NCI-H1436 treated with DMSO at 0.1 percent for 48 hours (cell line): ENCODE measurements at regions not wholly inside any gene's neighbourhood (a gene's known extent, or its start where the extent isn't known, plus 50 kb on each side); places are given as distances from the start of the nearest gene placed in this dataset.
A peak's percentile ranks its signal among the peaks of the same experiment; 100 is the strongest.
"Not testable (repeated sequence)": the region's sequence is repeated elsewhere in the genome, so short reads cannot be mapped to it uniquely, and the experiment has no call there.

Experiments
- DNase-seq: peaks from one replicate; lab custom pipeline; 2025; lab: John Stamatoyannopoulos, UW

GRCh38 chr13:111587249-111587648, 266.8 kb downstream of the TEX29 start:
- no peak for DNase-seq

GRCh38 chr13:111589321-111589720, 268.9 kb downstream of the TEX29 start:
- DNase-seq = no peak

- DNase-seq = no peak
Observed at GRCh38 chr13:111589992-111590391, 269.6 kb downstream of the TEX29 start.

- no peak for DNase-seq
Observed at GRCh38 chr13:111590796-111591195, 270.4 kb downstream of the TEX29 start.

GRCh38 chr13:111593490-111593889, 273.0 kb downstream of the TEX29 start:
- not testable (repeated sequence) for DNase-seq

GRCh38 chr13:111594606-111595005, 274.2 kb downstream of the TEX29 start:
- no peak for DNase-seq

GRCh38 chr13:111595276-111595675, 274.8 kb downstream of the TEX29 start:
- no peak for DNase-seq

GRCh38 chr13:111595791-111596190, 275.3 kb downstream of the TEX29 start:
- DNase-seq = no peak

GRCh38 chr13:111597191-111597611, 276.8 kb downstream of the TEX29 start:
- peak; percentile 41 for DNase-seq

GRCh38 chr13:111597618-111598017, 277.2 kb downstream of the TEX29 start:
- no peak for DNase-seq

- no peak for DNase-seq
Observed at GRCh38 chr13:111598747-111599146, 278.3 kb downstream of the TEX29 start.

GRCh38 chr13:111599791-111600190, 279.3 kb downstream of the TEX29 start:
- no peak for DNase-seq

- no peak for DNase-seq
Observed at GRCh38 chr13:111602874-111603273, 282.4 kb downstream of the TEX29 start.

GRCh38 chr13:111604097-111604496, 283.7 kb downstream of the TEX29 start:
- DNase-seq = no peak

GRCh38 chr13:111608556-111608955, 288.1 kb downstream of the TEX29 start:
- DNase-seq = no peak

- DNase-seq = no peak
Observed at GRCh38 chr13:111609631-111610030, 289.2 kb downstream of the TEX29 start.

- peak; percentile 48 for DNase-seq
Observed at GRCh38 chr13:111610081-111610480, 289.6 kb downstream of the TEX29 start.

GRCh38 chr13:111610879-111611278, 290.4 kb downstream of the TEX29 start:
- no peak for DNase-seq

GRCh38 chr13:111611651-111612050, 291.2 kb downstream of the TEX29 start:
- DNase-seq = no peak

- DNase-seq = no peak
Observed at GRCh38 chr13:111612886-111613285, 292.4 kb downstream of the TEX29 start.

- no peak for DNase-seq
Observed at GRCh38 chr13:111614009-111614408, 293.6 kb downstream of the TEX29 start.

GRCh38 chr13:111614613-111615012, 294.2 kb downstream of the TEX29 start:
- DNase-seq = no peak

GRCh38 chr13:111616203-111616602, 295.8 kb downstream of the TEX29 start:
- no peak for DNase-seq

GRCh38 chr13:111620166-111620565, 299.7 kb downstream of the TEX29 start:
- DNase-seq = no peak

GRCh38 chr13:111620586-111620985, 300.1 kb downstream of the TEX29 start:
- DNase-seq = no peak
